Neuron (in vitro differentiated cells): ENCODE measurements at regions not wholly inside any gene's neighbourhood (a gene's known extent, or its start where the extent isn't known, plus 50 kb on each side); places are given as distances from the start of the nearest gene placed in this dataset.

Experiments
- H2AFZ ChIP-seq: one replicate; pipeline ENCODE4 v1.6.1; 2013; ENCODE audit warnings: low read depth, mild to moderate bottlenecking, inconsistent platforms, low read length, moderate library complexity
- H3K27me3 ChIP-seq: one replicate; pipeline ENCODE4 v1.6.1; 2013; ENCODE audit warnings: low read length; ENCODE audit not compliant: insufficient read depth
- H3K36me3 ChIP-seq: one replicate; pipeline ENCODE4 v1.6.1; 2013; ENCODE audit warnings: low read length; ENCODE audit not compliant: insufficient read depth
- H3K4me1 ChIP-seq: one replicate; pipeline ENCODE4 v1.6.1; 2013; ENCODE audit warnings: low read length; ENCODE audit not compliant: insufficient read depth
- H3K4me3 ChIP-seq: 2 replicates; pipeline ENCODE4 v1.5.1; 2013; ENCODE audit warnings: mild to moderate bottlenecking, low read length, moderate library complexity
- H3K9me3 ChIP-seq: one replicate; pipeline ENCODE4 v1.6.1; 2013; ENCODE audit warnings: low read length

GRCh38 chr16:17949141-17949981 is 387.2 kb downstream of the NPIPA8 start:
- no peaks in the 10 kb centered on the region for H3K36me3 ChIP-seq
- peaks cover 9% of the 10 kb centered on the region for H3K27me3 ChIP-seq
- H2AFZ ChIP-seq, result no peak overlapping the region
- no peak overlapping the region for H3K4me3 ChIP-seq
- no peaks in the 10 kb centered on the region for H3K9me3 ChIP-seq
- H3K4me1 ChIP-seq, result no peaks in the 10 kb centered on the region

DNA sequence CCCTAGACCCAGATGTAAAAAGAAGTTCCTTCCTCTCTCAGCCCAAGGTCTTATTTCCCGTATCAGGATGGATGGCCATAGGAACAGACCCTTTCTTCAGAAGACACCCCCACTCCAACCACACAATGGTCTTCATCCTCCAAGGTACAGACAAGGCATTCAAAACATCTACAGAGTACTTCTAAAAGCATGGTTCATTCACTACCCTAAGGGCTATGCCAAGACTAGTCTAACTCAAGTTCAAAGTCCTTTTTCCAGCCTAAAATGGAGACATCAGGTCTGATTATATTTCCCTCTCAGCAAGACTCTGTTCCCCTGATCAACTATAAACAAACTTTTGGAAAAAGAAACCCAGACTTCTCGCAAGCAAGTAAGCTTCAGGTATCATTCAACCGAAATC is 388.9 kb downstream of the NPIPA8 start:
- Histone ChIP-seq H3K9me3 (no peaks in the 10 kb centered on the region), H3K36me3 (no peaks in the 10 kb centered on the region), H3K4me1 (no peaks in the 10 kb centered on the region), H3K4me3 (no peak overlapping the region), H3K27me3 (peaks cover 9% of the 10 kb centered on the region), H2AFZ (no peak overlapping the region)

- no peak overlapping the region for H3K4me3 ChIP-seq
- H3K27me3 ChIP-seq, result peaks cover 9% of the 10 kb centered on the region
- H3K36me3 ChIP-seq, result no peaks in the 10 kb centered on the region
- no peak overlapping the region for H2AFZ ChIP-seq
- no peaks in the 10 kb centered on the region for H3K9me3 ChIP-seq
- H3K4me1 ChIP-seq, result no peaks in the 10 kb centered on the region
These were observed 389.4 kb downstream of the NPIPA8 start for GRCh38 chr16:17947165-17947564.

DNA sequence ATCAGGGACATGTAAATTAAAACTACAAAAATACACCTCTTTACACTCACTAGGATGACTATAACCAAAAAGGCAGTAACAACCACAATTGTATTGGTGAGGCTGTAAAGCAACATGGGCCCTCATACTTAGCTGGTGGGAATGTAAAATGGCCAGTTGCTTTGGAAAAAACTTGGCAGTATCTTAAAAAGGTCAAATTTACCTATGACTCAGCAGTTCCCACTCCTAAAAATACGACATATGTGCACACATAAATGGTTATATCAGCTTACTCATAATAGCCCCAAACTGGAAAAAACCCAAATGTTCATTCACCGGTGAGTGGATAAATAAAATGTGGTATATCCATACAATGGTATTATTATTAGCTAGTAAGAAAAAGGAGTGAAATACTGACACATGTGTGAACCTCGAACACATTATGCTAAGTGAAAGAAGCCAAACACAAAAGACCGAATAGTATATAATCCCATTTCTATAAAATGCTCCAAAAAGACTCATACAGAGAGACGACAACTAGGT is 391.4 kb downstream of the NPIPA8 start:
- Histone ChIP-seq H3K27me3 (peaks cover 9% of the 10 kb centered on the region), H3K9me3 (no peaks in the 10 kb centered on the region), H3K36me3 (no peaks in the 10 kb centered on the region), H3K4me3 (no peak overlapping the region), H3K4me1 (peaks cover 2% of the 10 kb centered on the region), H2AFZ (no peak overlapping the region)

DNA sequence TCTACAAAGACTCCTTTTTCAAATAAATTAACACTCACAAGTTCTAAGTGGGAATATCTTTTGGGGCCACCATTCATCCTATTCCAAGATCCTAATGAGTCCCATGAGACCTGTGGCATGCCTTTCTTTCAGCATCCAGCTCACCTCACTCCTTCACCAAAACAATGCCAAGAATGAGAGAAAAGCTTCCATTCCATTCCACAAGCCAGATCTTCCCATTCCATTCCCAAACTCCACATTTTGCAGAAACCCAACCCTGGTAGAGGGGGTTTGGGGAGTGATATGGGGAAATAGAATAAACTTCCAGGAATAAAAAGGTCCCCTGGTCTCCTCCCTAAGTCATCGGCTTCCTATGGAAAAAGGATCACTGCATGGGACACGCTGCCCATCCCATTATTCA is 392.2 kb downstream of the NPIPA8 start:
- H3K36me3 ChIP-seq, result no peaks in the 10 kb centered on the region
- H3K4me3 ChIP-seq, result no peak overlapping the region
- H2AFZ ChIP-seq, result no peak overlapping the region
- H3K9me3 ChIP-seq, result no peaks in the 10 kb centered on the region
- H3K27me3 ChIP-seq, result peaks cover 5% of the 10 kb centered on the region
- H3K4me1 ChIP-seq, result peaks cover 2% of the 10 kb centered on the region

- H3K9me3 ChIP-seq, result no peaks in the 10 kb centered on the region
- H2AFZ ChIP-seq, result no peak overlapping the region
- no peaks in the 10 kb centered on the region for H3K27me3 ChIP-seq
- H3K36me3 ChIP-seq, result no peaks in the 10 kb centered on the region
- peaks cover 2% of the 10 kb centered on the region for H3K4me1 ChIP-seq
- H3K4me3 ChIP-seq, result no peak overlapping the region
These were observed 394.5 kb downstream of the NPIPA8 start for GRCh38 chr16:17942067-17942466.

DNA sequence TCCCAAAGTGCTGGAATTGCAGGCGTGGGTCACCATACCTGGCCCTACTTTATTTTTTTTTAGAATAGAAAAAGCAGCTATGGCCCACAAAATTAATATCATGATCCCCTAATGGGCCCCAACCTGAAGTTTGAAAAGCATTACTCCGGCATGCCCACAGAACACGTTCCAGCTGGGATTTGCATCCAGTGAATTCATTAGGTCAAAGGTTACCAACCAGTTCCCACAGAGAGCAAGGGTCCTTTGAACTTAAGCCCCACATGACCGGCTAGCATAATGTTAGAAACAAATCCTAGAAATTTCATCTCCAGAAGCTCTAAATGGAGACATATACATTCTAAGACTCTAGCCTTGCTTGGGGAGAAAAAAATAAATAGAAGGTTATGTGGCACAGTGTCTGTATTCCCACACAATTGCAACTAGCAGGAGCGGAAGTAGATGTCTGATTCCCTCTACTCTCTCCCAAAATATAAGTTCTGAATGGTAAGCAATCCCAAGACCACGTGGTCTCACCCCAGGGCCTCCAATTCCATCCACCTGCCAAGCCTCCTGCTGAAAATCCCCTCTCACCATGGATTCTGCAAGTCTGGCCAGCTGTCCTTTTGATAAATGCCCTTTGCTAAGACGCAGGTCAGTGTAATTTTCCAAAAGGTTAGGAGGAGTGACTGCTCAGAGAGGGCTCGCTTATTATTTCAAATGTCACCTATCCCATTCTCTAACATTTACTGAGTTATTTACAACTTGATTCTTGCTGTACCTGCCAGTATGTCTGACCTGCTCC is 395.8 kb downstream of the NPIPA8 start:
- no peak overlapping the region for H3K4me3 ChIP-seq
- no peaks in the 10 kb centered on the region for H3K27me3 ChIP-seq
- peaks cover 2% of the 10 kb centered on the region for H3K4me1 ChIP-seq
- H2AFZ ChIP-seq, result no peak overlapping the region
- H3K9me3 ChIP-seq, result no peaks in the 10 kb centered on the region
- H3K36me3 ChIP-seq, result no peaks in the 10 kb centered on the region

DNA sequence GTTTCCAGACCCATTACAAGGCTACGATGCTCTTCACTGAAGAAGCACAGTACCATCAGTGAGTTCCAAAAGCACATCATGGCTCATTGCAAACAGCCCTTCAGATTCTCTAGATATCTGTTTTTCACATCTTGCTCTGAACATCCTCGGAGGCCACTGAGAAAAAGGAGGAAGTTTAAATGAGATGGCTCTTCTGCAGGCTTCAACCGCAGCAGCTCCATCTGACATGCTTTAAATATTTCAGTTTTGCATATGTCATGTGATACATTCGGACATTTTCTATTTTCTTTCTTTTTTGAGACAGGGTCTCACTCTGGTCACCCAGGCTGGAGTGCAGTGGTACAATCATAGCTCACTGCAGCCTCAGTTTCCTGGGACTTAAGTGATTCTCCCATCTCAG is 396.8 kb downstream of the NPIPA8 start:
- no peaks in the 10 kb centered on the region for H3K36me3 ChIP-seq
- H3K27me3 ChIP-seq, result no peaks in the 10 kb centered on the region
- H3K9me3 ChIP-seq, result no peaks in the 10 kb centered on the region
- H3K4me3 ChIP-seq, result no peak overlapping the region
- H3K4me1 ChIP-seq, result peaks cover 2% of the 10 kb centered on the region
- no peak overlapping the region for H2AFZ ChIP-seq

GRCh38 chr16:17939122-17939536 is 397.4 kb downstream of the NPIPA8 start:
- Histone ChIP-seq H3K27me3 (no peaks in the 10 kb centered on the region), H3K4me1 (peaks cover 2% of the 10 kb centered on the region)

DNA sequence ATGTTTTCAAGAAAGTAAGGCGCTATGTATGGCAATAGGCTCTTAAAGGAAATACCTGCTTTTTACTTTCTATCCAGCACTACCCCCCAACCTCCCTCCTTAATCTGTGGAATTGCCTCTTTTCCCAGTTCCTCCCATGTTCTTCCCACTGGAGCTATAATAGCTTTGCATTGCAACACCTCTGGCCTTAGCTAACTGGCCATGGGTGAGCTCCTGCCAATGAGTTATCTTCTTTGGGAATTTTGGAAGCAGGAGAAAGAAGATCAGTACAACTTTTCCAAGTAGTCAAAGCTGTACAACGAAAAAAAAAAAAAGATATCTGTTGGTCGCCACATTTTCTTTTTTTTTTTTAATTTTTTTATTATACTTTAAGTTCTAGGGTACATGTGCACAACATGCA is 398.0 kb downstream of the NPIPA8 start:
- Histone ChIP-seq H3K9me3 (no peaks in the 10 kb centered on the region), H2AFZ (no peak overlapping the region), H3K4me1 (peaks cover 2% of the 10 kb centered on the region), H3K27me3 (no peaks in the 10 kb centered on the region), H3K4me3 (no peak overlapping the region), H3K36me3 (no peaks in the 10 kb centered on the region)

More at GRCh38 chr16:17939122-17939536, 397.4 kb downstream of the NPIPA8 start:
- Histone ChIP-seq H2AFZ (no peak overlapping the region), H3K36me3 (no peaks in the 10 kb centered on the region), H3K9me3 (no peaks in the 10 kb centered on the region), H3K4me3 (no peak overlapping the region)

- no peaks in the 10 kb centered on the region for H3K36me3 ChIP-seq
- no peaks in the 10 kb centered on the region for H3K9me3 ChIP-seq
- peaks cover 2% of the 10 kb centered on the region for H3K4me1 ChIP-seq
- no peak overlapping the region for H3K4me3 ChIP-seq
- H2AFZ ChIP-seq, result no peak overlapping the region
- H3K27me3 ChIP-seq, result no peaks in the 10 kb centered on the region
These were observed 399.7 kb downstream of the NPIPA8 start for GRCh38 chr16:17936766-17937402.

DNA sequence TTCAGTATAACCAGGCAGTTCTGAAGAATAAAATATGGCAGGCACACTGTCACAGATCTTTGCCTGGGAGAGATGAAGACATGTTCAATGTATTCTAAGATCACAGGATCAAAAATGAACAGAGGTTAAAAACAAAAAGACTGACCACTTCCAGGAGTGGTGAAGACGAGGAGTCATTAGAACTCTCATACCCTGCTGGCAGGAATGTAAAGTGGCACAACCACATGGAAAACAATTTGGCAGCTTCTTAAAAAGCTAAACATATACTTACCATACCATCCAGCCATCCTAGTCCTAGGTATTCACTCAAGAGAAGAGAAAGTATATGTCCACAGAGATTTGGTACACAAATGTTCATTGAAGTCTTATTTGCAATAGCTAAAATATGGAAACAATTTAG is 406.3 kb downstream of the NPIPA8 start:
- Histone ChIP-seq H3K36me3 (no peaks in the 10 kb centered on the region), H2AFZ (no peak overlapping the region), H3K4me1 (no peaks in the 10 kb centered on the region), H3K27me3 (no peaks in the 10 kb centered on the region), H3K9me3 (no peaks in the 10 kb centered on the region), H3K4me3 (no peak overlapping the region)

DNA sequence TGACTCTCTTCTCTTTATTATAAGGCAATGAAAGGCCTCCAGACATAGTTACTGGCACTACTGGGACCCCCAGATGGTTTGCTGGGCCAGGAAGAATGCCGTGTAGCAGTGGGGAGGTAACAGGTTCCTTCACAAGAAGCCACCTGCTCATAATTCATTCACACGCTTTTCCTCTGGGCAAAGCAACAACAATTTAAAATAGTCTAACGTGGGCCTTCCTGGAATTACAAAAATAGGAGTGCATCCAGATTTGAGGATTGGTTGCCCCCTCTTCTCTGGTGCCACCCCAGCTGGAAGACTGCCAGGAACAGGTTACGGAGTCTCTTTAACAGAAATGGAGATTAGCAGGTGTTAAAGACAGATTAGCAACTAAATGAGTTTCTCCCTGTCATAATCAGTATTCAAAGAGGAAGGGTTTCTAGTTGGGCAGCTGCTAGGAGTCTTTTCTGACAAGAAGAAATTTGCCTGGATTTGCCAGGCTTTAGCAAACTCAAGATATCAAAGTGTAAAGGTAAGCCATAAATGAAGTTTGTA is 409.6 kb downstream of the NPIPA8 start:
- Histone ChIP-seq H2AFZ (no peak overlapping the region), H3K27me3 (no peaks in the 10 kb centered on the region), H3K36me3 (no peaks in the 10 kb centered on the region), H3K4me1 (no peaks in the 10 kb centered on the region), H3K4me3 (no peak overlapping the region), H3K9me3 (no peaks in the 10 kb centered on the region)
